Transverse colon (tissue), 4 donors: ENCODE measurements at regions not wholly inside any gene's neighbourhood (a gene's known extent, or its start where the extent isn't known, plus 50 kb on each side); places are given as distances from the start of the nearest gene placed in this dataset.

Experiments used
- DNase-seq: peaks from one replicate; pipeline ENCODE4 v3.0.0-alpha.2; 2019
- H3K27ac ChIP-seq, 4 donors: fragments of 200-600 bp; sonication (generic); 2 replicates each; pipeline ENCODE4 v1.5.1; 2016 to 2018; ENCODE audit warnings: inconsistent platforms in 4 of 4
- H3K27me3 ChIP-seq: fragments of 200-600 bp; sonication (generic); 2 replicates; pipeline ENCODE4 v1.5.1; 2017; ENCODE audit warnings: inconsistent platforms
- H3K36me3 ChIP-seq, 4 donors: fragments of 200-600 bp; sonication (generic); 2 replicates each; pipeline ENCODE4 v1.5.1; 2017 to 2019; ENCODE audit warnings: inconsistent platforms in 4 of 4
- H3K4me1 ChIP-seq, 4 donors: fragments of 200-600 bp; sonication (generic); 2 replicates each; pipeline ENCODE4 v1.5.1; 2017 to 2020; ENCODE audit warnings: inconsistent platforms in 4 of 4
- H3K4me3 ChIP-seq, 4 donors: fragments of 200-600 bp; sonication (generic); 1 replicate in 1 of 4; 2 replicates in 3 of 4; pipeline versions ENCODE4 v1.5.1 to v1.6.1; 2017 to 2019; ENCODE audit warnings: inconsistent platforms in 4 of 4
- H3K9me3 ChIP-seq, 2 donors: fragments of 200-600 bp; sonication (generic); 2 replicates each; pipeline ENCODE4 v1.5.1; 2017 to 2019; ENCODE audit warnings: inconsistent platforms in 2 of 2
- EP300 ChIP-seq: sonication (generic); formaldehyde crosslinking; IDR thresholded peaks from one replicate; pipeline ENCODE4 v1.6.1; 2017; ENCODE audit warnings: antibody characterized with exemption, low read depth
- POLR2A ChIP-seq: fragments of 450-650 bp; IDR thresholded peaks from one replicate; pipeline ENCODE4 v1.6.1; 2016; ENCODE audit warnings: antibody characterized with exemption, mild to moderate bottlenecking, moderate library complexity
- POLR2AphosphoS5 ChIP-seq, 3 donors: sonication (generic); formaldehyde crosslinking; IDR thresholded peaks; one replicate each; pipeline ENCODE4 v1.6.1; 2016; ENCODE audit warnings: antibody characterized with exemption in 3 of 3
- WGBS, 2 donors: methylation state at CpG; one replicate each; pipeline ENCODE4 v1.1.5; 2018; ENCODE audit warnings: low coverage in 1 of 2; 5-methylcytosine and 5-hydroxymethylcytosine counted together
- in situ Hi-C, 4 donors: fragments of 200-750 bp; cut with MboI; loops; one replicate each; pipeline versions ENCODE4 v1.15.0 to v1.15.1; 2017; ENCODE audit warnings: low sequenced_read_pairs in 3 of 4, low pct_ligation_motif_present in 1 of 4, low pct_unique_long_range_greater_than_20kb in 1 of 4
- intact Hi-C: fragments of 100-400 bp; cut with DNase I; formaldehyde crosslinking; loops from one replicate; pipeline ENCODE4 v1.15.1; 2023; ENCODE audit warnings: low total_unique reads
- TF ChIP-seq, protein P1 (sequence below), 5 experiments: fragments of 200-600 bp in 3 of 5; fragments of 450-650 bp in 2 of 5; sonication (generic) in 3 of 5; IDR thresholded peaks; 1 replicate in 2 of 5; 2 replicates in 3 of 5; pipeline ENCODE4 v1.5.1; 2016 to 2017; ENCODE audit warnings: antibody characterized with exemption in 5 of 5, inconsistent platforms in 3 of 5, mild to moderate bottlenecking in 2 of 5, moderate library complexity in 1 of 5

DNA sequence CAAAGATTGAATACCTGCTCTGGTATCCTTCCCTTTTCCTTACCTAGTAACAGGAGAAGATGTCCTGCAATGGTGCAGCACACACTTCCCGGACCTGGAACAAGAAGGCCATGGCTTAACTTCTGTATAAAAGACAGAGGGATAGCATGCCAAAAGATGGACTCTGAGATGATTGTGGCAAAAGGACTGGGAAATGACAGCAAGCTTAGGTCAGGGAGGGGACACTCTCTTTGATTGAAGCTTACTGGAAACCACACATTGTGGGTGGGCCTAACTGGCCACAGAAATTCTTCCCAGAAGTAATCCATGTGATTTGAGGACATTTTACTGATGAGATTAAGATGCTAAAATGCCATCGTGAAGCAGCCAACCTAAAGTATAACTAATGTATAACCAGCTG lies 71.0 kb upstream of the OTUD4 start:
- Histone ChIP-seq H3K27ac (no peak overlapping the region), H3K4me1 (no peaks in the 10 kb centered on the region), H3K36me3 (no peaks in the 10 kb centered on the region), H3K4me3 (no peak overlapping the region), H3K9me3 (no peaks in the 10 kb centered on the region), H3K27me3 (no peaks in the 10 kb centered on the region)
- intact Hi-C loops: no loop called here
- in situ Hi-C loops: no loop called here
- WGBS, 2 donors: 77 to 83% methylated on average over 1 to 2 of the region's 2 CpGs
- TF ChIP-seq POLR2A (no peak), EP300 (no peak), POLR2AphosphoS5 (IDR thresholded peaks at IDR 0.05) (no peak)
- TF ChIP-seq, protein P1, sequence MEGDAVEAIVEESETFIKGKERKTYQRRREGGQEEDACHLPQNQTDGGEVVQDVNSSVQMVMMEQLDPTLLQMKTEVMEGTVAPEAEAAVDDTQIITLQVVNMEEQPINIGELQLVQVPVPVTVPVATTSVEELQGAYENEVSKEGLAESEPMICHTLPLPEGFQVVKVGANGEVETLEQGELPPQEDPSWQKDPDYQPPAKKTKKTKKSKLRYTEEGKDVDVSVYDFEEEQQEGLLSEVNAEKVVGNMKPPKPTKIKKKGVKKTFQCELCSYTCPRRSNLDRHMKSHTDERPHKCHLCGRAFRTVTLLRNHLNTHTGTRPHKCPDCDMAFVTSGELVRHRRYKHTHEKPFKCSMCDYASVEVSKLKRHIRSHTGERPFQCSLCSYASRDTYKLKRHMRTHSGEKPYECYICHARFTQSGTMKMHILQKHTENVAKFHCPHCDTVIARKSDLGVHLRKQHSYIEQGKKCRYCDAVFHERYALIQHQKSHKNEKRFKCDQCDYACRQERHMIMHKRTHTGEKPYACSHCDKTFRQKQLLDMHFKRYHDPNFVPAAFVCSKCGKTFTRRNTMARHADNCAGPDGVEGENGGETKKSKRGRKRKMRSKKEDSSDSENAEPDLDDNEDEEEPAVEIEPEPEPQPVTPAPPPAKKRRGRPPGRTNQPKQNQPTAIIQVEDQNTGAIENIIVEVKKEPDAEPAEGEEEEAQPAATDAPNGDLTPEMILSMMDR (IDR thresholded peaks at IDR 0.05): no peak
- no peak for DNase-seq

GRCh38 chr4:145248971-145249370 lies 68.6 kb upstream of the OTUD4 start:
- intact Hi-C loops: no loop called here
- TF ChIP-seq EP300: no peak
- TF ChIP-seq, protein P1 (IDR thresholded peaks at IDR 0.05): no peak
- TF ChIP-seq POLR2A: no peak
- TF ChIP-seq POLR2AphosphoS5 (IDR thresholded peaks at IDR 0.05): no peak
- no peaks in the 10 kb centered on the region for H3K27me3 ChIP-seq
- no peak for DNase-seq
- H3K4me1 ChIP-seq: no peaks in the 10 kb centered on the region
- H3K27ac ChIP-seq: no peak overlapping the region
- no peaks in the 10 kb centered on the region for H3K36me3 ChIP-seq
- WGBS, 2 donors: 75% methylated on average over 2 of the region's 2 CpGs; no CpG with 5 or more reads in 1 of the 2 donors
- H3K4me3 ChIP-seq: no peak overlapping the region
- no peaks in the 10 kb centered on the region for H3K9me3 ChIP-seq
- in situ Hi-C loops: loop anchor here in 2 of 4 donors (25.0 kb wide), 1 partner anchor 313 kb away; no protein-coding TSS in a partner anchor

- 88% methylated on average over 1 of the region's 1 CpG for WGBS, 2 donors
- intact Hi-C loops (no loop called here), in situ Hi-C loops (loop anchor here in 2 of 4 donors (25.0 kb wide), 1 partner anchor 314 kb away; no protein-coding TSS in a partner anchor)
- H3K4me3 ChIP-seq: no peak overlapping the region
- no peak for DNase-seq
- H3K9me3 ChIP-seq: no peaks in the 10 kb centered on the region
- no peaks in the 10 kb centered on the region for H3K27me3 ChIP-seq
- no peak overlapping the region for H3K27ac ChIP-seq
- TF ChIP-seq EP300 (no peak), POLR2AphosphoS5 (IDR thresholded peaks at IDR 0.05) (no peak), POLR2A (no peak)
- TF ChIP-seq, protein P1 (IDR thresholded peaks at IDR 0.05): no peak
- no peaks in the 10 kb centered on the region for H3K4me1 ChIP-seq
- H3K36me3 ChIP-seq: no peaks in the 10 kb centered on the region
These were observed 68.1 kb upstream of the OTUD4 start for GRCh38 chr4:145248502-145248901.

DNA sequence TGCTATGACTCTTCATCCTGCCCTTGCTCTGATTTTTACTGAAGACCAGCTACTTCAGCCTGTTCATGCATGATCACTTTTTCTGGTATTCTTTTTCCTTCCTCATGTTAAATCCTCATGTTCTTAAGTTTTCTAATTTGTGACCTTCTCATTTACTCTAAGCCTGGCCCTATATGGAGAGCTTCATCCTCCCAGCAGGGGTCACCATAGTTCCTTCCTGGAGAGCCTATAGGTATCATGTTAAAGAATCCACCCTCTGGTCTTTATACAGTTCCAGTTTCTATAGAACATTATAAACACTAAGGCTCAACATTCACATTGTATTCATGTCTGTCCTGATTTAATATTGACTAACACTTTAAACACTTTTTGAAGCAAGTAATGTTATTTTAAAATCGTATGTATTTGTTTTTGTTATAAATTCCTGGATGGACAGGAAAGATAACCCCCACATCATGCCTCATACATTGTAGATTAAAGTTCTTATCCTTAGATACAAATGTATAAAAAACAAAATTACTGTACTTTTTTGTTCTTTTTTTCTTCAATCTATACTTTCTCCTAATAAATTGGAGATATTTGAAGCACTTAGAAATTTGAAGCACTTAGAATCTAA lies 53.8 kb upstream of the OTUD4 start:
- peak; percentile 59 for DNase-seq
- intact Hi-C loops (loop anchor here (10.0 kb wide), 1 partner anchor 381 kb away; the partner anchor contains the start of gene MMAA), in situ Hi-C loops (loop anchor here (10.0 to 25.0 kb wide), 3 partner anchors 321 to 371 kb away; no protein-coding TSS in a partner anchor)
- Histone ChIP-seq H3K9me3 (no peaks in the 10 kb centered on the region), H3K27me3 (no peaks in the 10 kb centered on the region), H3K4me3 (no peak overlapping the region), H3K27ac (no peak overlapping the region), H3K4me1 (no peaks in the 10 kb centered on the region), H3K36me3 (no peaks in the 10 kb centered on the region)
- WGBS, 2 donors: 13 to 44% methylated on average over 1 of the region's 1 CpG
- TF ChIP-seq EP300 (no peak), POLR2AphosphoS5 (IDR thresholded peaks at IDR 0.05) (no peak)
- TF ChIP-seq, protein P1 (IDR thresholded peaks at IDR 0.05): peak; percentile 63 to 77 (median 66)
